Osteocyte (in vitro differentiated cells): ENCODE measurements at regions not wholly inside any gene's neighbourhood (a gene's known extent, or its start where the extent isn't known, plus 50 kb on each side); places are given as distances from the start of the nearest gene placed in this dataset.

ENCODE experiments used
- DNase-seq: peaks from one replicate; pipeline ENCODE4 v3.0.0; 2021; ENCODE audit warnings: mixed read lengths; ENCODE audit not compliant: unreplicated experiment; ENCODE audit errors: extremely low spot score
- H3K27ac Mint-ChIP-seq: one replicate; pipeline ENCODE4 v1.8.0; 2021; ENCODE audit warnings: mild to moderate bottlenecking, mixed read lengths; ENCODE audit not compliant: unreplicated experiment
- H3K27me3 Mint-ChIP-seq: one replicate; pipeline ENCODE4 v1.8.0; 2021; ENCODE audit warnings: mixed read lengths; ENCODE audit not compliant: unreplicated experiment
- H3K36me3 Mint-ChIP-seq: one replicate; pipeline ENCODE4 v1.8.0; 2021; ENCODE audit warnings: mixed read lengths; ENCODE audit not compliant: unreplicated experiment
- H3K4me1 Mint-ChIP-seq: one replicate; pipeline ENCODE4 v1.8.0; 2021; ENCODE audit warnings: mixed read lengths; ENCODE audit not compliant: unreplicated experiment
- H3K4me3 Mint-ChIP-seq: one replicate; pipeline ENCODE4 v1.8.0; 2021; ENCODE audit warnings: mild to moderate bottlenecking, moderate library complexity, mixed read lengths; ENCODE audit not compliant: unreplicated experiment
- H3K9me3 Mint-ChIP-seq: one replicate; pipeline ENCODE4 v1.8.0; 2021; ENCODE audit warnings: mixed read lengths; ENCODE audit not compliant: unreplicated experiment
- TF ChIP-seq, protein P1 (sequence below): fragments of 200-600 bp; sonication (generic); IDR thresholded peaks from 2 replicates; pipeline ENCODE4 v1.5.0; 2021; ENCODE audit warnings: antibody characterized with exemption, mild to moderate bottlenecking, moderate library complexity

DNA sequence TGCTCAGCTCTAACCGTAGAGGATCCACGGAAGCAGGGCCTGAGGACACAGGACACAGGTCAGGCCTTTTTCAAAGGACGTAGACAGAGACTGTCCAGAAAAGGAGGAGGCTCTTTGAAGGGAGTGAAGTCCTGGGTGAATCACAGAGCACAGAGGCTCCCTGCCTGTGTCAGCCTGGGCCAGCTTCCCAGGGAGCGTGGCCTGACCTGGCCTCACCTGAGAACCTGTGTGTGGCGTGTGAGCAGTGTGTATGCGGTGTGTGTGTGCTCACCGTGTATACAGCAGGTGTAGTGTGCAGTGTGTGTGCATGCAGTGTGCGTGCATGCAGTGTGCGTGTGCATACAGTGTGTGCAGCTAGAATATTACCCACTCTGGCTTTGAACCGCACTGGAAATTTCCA, 56.0 kb upstream of the FNDC1 start:
- Mint-ChIP-seq H3K27ac (no peak overlapping the region), H3K36me3 (no peaks in the 10 kb centered on the region), H3K9me3 (no peaks in the 10 kb centered on the region), H3K4me3 (no peak overlapping the region), H3K27me3 (peaks cover 13% of the 10 kb centered on the region), H3K4me1 (no peaks in the 10 kb centered on the region)
- TF ChIP-seq, protein P1, sequence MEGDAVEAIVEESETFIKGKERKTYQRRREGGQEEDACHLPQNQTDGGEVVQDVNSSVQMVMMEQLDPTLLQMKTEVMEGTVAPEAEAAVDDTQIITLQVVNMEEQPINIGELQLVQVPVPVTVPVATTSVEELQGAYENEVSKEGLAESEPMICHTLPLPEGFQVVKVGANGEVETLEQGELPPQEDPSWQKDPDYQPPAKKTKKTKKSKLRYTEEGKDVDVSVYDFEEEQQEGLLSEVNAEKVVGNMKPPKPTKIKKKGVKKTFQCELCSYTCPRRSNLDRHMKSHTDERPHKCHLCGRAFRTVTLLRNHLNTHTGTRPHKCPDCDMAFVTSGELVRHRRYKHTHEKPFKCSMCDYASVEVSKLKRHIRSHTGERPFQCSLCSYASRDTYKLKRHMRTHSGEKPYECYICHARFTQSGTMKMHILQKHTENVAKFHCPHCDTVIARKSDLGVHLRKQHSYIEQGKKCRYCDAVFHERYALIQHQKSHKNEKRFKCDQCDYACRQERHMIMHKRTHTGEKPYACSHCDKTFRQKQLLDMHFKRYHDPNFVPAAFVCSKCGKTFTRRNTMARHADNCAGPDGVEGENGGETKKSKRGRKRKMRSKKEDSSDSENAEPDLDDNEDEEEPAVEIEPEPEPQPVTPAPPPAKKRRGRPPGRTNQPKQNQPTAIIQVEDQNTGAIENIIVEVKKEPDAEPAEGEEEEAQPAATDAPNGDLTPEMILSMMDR: no peak
- no peak for DNase-seq

DNA sequence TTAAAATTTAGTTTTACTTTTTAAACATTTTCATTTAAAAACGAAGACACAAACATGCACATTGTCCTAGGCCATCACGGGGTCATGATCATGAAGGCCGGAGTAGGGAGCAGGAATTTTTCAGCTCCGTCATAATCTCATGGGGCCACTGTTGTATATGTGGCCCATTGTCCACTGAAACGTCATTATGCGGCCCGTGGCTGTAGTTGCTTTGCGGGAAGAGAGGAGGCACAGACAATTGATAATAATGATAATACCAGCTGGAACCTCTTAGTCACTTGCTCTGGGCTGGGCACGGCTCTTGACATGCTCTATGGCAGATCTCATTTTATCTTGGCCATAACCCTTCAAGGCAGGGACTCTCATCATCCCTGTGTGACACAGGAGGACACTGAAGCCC, 56.5 kb upstream of the FNDC1 start:
- Mint-ChIP-seq H3K9me3 (no peaks in the 10 kb centered on the region), H3K27ac (no peak overlapping the region), H3K4me1 (no peaks in the 10 kb centered on the region), H3K27me3 (peaks cover 15% of the 10 kb centered on the region), H3K36me3 (no peaks in the 10 kb centered on the region), H3K4me3 (no peak overlapping the region)
- TF ChIP-seq, protein P1: no peak
- DNase-seq: no peak

DNA sequence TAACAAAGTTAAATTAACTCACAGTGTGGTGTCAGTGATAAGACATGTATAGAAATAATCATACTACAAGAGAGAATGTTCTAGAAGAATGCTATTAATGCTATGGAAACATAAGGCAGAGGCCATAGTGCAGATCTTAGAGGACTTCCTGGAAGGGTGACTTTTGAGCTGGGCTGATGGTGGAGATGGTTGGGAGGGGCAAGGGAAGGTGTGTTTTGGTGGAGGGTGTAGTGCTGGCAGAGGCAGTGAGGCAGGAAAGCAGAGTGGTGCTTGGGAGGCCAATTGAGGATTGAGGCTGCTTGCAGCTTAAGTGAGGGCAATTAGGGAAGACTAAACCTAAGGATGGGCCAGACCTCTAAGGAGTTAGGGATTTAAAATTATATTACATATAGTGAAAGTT, 58.5 kb upstream of the FNDC1 start:
- Mint-ChIP-seq H3K9me3 (no peaks in the 10 kb centered on the region), H3K36me3 (no peaks in the 10 kb centered on the region), H3K4me3 (no peak overlapping the region), H3K27me3 (peaks cover 23% of the 10 kb centered on the region), H3K4me1 (no peaks in the 10 kb centered on the region), H3K27ac (no peak overlapping the region)
- no peak for DNase-seq
- TF ChIP-seq, protein P1: no peak

DNA sequence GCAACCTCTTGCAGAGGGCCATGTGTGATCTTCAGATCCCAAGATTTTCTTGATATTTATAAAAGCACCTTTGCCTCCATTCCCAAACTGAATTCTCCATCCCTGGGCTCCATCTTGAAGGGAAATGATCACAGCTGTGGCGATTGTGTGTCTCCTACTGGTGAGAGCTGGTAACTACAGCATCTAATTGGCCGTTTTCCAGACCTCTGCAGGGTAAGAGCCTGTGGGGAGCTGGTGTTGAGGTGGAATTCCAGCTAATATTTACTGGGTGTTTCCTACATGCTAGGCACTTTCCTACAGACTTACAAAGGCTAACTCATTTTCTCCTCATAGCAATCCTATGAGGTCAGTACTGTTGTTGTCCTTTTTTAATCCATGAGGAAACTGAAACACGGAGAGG, 59.2 kb upstream of the FNDC1 start:
- Mint-ChIP-seq H3K36me3 (no peaks in the 10 kb centered on the region), H3K27ac (no peak overlapping the region), H3K9me3 (no peaks in the 10 kb centered on the region), H3K27me3 (peaks cover 24% of the 10 kb centered on the region), H3K4me3 (no peak overlapping the region), H3K4me1 (no peaks in the 10 kb centered on the region)
- TF ChIP-seq, protein P1: peak; percentile 47
- DNase-seq: no peak

DNA sequence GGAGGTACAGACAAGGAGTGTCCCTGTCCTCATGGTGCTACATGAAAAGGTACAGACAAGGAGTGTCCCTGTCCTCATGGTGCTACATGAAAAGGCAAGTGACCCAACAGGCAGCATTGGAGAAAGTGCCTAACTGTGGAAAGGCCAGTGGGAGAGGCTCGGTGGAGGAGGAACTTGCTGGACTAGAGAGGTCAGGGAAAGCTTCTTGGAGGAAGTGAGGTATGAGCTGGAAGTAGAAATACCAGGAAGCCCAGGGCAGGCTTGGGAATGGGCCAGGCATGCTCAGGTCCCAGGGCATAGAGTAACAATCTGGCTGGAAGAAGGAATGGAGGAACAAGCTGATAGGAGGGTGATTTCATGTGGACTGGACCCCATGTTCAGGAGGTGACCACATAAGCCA, 59.8 kb upstream of the FNDC1 start:
- no peak overlapping the region for H3K27ac Mint-ChIP-seq
- no peak for DNase-seq

More for the DNA sequence above, 59.8 kb upstream of the FNDC1 start:
- H3K36me3 Mint-ChIP-seq: no peaks in the 10 kb centered on the region
- TF ChIP-seq, protein P1: no peak
- no peaks in the 10 kb centered on the region for H3K9me3 Mint-ChIP-seq
- no peaks in the 10 kb centered on the region for H3K4me1 Mint-ChIP-seq
- H3K4me3 Mint-ChIP-seq: no peak overlapping the region
- H3K27me3 Mint-ChIP-seq: peaks cover 24% of the 10 kb centered on the region
